Amniotic epithelial cell (primary cell): ENCODE measurements at regions not wholly inside any gene's neighbourhood (a gene's known extent, or its start where the extent isn't known, plus 50 kb on each side); places are given as distances from the start of the nearest gene placed in this dataset.
A peak's percentile ranks its signal among the peaks of the same experiment; 100 is the strongest.
"Not testable (repeated sequence)": the region's sequence is repeated elsewhere in the genome, so short reads cannot be mapped to it uniquely, and the experiment has no call there.

Source experiments
- DNase-seq: peaks from one replicate; pipeline ENCODE4 v3.0.0-alpha.2; 2010; ENCODE audit warnings: low read depth

DNA sequence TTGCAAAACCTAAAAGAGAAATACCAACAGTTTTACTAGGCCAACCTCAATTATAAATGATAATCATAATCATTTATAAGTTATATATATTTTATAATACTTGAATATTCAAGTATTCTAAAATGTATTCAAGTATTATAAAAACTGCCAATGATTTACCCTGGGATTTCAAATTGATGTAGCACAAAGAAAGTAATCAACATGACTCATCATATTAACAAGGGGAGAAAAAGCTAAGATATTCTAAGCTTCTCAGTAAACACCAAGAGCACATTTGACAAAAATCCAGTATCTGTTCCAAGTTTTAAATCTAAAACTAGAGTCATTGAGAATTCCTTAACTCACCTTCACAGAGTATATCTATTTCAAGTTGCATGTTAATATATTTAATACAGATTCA is 56.1 kb downstream of the CAPZA3 start:
- DNase-seq = no peak

DNA sequence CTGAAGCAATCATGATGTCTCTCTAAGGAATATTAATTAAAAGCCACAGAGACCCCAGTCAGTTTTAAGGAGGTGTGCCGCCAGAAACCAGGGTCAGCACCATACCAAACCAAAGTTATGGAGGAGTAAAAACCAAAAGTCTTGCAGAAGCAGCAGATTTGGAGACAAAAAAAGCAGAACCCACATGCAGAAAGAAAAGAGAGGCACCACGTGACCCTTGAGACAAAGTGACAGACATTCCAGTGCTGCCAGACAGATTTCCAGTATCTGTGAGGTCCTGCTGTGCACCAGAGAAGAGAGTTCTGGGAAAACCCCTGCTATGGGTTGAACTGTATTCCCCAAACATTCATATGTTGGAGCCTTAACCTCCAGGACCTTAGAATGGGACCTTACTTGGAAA is 59.7 kb downstream of the CAPZA3 start:
- DNase-seq = no peak

DNA sequence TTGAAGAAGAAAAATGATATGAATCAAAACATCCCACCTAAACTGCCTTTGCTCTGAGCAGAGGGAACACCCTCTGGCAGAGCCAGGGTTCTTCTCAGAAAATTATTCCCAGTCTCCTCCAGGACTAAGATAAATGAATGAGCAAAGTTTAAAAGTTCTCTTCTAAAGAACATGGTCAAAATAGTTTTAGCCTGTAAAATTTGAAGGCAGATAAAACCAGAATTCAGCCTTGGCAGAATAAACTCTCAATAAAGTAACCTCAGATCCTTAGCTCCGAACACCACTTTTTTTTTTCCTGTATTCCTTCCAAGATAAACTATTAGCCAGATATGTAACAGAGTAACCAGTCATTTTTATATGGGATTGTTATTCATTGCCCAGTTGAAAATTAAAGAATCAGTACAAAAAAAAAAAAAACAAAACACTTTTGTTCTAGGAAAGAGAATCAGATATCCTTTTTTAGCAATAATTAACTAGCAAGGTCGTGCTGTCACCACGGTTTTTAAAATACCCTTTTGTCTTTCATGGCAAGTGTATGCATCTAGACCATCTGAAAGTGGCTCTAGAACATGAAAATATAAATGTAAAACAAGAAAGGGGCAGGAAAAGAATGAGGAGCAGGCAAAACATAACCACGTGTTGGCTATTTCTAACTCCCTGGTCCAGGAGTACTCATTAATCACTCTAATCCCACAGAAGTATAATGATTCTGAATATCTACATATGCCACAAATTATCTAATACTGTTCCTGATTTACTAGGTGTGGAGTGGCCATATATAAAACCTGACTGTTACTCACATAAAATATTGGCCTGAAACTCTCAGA is 60.8 kb downstream of the CAPZA3 start:
- peak; percentile 50 for DNase-seq

DNA sequence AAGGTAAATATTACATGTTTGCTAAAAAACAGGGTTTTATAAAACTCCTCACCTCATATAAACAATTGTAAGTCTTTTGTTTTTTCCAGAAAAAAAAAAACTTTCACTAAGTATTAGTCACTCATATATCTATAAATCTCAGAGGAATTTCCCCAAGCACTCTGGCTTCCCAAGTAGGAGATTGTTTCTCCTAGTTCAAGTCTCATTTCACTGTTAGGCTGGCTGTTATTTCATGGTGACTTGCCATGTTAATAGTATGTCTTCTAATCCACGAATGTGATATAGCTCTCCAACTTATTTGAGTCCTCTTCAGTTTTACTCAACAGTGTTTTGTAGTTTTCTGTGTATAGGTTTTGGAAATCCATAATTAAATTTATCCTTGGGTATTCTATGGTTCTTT is 61.6 kb downstream of the CAPZA3 start:
- DNase-seq = peak; percentile 42

DNA sequence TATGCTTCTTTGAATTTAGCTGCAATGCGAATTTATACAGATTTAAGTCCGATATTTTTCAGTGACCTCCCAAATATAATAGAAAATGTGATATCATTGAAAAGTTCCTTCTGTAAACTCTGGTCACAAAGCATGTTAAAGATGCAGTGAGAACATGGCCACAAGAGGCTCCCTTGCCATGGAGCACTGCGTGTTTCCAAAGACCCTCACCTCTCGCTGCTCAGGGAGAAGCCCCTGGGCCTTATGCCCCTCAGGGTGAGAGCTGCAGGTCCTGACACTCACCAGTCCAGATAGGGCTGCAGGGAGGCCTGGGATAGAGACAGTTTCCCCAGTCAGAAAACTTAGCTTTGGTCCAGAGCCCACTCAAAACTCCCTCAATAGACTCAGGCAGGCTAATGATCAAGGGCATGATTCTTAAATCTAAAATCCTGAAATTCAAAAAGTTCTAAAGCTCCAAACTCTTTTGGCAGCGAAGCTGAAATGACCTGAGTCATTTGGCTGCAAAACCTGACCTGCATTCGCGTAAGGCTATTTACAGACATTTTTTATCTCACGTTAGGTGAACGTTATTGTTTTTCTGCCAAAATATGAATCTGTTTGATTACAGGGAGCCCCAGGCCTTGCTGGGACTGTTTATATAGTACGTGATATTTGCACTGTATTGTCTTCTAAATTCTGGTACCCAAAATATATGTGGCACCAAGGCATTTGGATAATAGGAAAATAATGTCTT is 67.8 kb downstream of the CAPZA3 start:
- DNase-seq = no peak

DNA sequence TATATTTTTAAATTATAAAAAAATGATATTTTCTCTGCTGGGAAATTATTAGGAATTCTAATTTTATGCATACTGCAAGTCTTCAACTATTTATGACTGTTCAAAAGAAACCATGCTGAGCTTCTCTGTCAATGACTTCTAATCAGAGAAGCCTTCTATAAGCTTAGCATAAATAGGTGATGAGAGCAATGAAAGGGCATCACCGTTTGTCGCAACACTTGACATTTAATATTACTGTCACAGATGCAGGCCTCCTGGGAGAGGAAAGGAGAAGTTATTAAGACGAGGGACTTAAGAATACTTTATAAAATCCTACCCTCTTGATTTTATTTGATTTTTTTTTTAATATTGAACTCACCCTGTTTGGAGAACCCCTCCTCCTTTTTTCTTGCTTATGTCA is 69.8 kb downstream of the CAPZA3 start:
- DNase-seq = no peak

DNA sequence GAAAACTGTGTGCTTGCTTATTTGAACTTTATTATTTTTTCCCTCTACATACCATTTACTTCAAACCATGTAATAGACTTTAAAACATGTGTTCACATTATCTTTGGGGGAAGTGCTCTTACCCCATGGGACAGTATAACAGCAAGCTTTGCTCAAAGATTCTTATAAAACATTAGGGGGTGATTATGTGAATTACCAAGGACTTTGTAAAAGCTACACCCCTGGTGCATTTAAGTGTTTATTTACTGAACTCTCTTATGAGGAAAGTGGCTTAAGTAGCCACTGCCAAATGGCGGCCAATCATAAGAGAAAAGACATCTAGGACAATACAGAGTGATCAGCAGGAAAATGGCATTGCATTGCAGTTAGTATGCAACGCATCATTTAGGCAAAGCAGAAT is 70.3 kb downstream of the CAPZA3 start:
- DNase-seq = no peak

DNA sequence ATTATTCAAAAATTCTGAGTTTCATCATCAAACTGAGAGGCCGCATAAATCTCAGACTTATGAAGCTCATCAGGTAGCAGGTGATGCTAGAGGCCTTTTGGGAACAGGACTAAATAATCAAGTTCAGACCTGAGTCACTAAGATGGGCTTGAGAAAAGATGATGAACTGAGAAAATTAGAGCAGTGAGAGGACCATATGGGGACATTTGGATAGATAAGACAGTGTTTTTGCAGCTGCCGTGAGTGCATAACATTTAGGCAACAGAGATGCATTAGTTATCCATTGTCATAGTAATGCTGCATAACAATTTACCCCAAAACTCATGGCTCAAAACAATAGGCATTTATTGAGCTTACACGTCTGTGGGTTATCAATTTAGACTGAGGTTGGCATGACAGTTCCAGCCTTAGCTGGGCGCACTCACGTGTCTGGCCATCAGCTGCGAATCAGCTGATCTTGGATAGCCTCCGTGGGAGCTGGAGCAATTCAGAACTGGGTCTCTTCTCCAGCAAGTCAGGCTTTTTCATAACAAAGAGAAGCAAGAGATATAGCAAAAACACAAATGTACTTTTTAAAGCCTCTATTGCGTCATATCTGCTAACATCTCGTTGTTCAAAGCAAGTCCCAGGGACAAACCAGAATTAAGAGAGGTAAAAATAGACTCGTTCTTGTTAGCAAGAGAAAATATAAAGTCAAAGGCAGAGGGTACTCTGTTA is 72.8 kb downstream of the CAPZA3 start:
- peak; percentile 67 for DNase-seq

DNA sequence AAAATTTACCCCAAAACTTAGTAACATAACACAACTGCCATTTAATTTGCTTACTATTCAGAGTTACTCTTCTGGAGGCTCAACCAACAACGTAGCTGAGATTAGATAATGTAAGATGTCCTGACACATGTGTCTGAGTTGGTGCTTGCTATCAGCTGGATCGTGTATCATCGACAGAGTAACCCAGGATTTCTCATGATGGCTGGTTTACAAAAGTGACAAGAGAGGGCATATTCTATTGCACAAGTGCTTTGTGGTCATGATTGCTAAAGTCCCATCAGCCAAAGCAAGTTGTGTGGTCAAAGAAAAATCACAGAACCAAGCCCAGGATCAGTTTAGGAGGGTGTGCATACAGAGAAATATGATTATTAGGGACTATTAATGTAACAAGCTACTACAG is 73.4 kb downstream of the CAPZA3 start:
- peak; percentile 82 for DNase-seq

DNA sequence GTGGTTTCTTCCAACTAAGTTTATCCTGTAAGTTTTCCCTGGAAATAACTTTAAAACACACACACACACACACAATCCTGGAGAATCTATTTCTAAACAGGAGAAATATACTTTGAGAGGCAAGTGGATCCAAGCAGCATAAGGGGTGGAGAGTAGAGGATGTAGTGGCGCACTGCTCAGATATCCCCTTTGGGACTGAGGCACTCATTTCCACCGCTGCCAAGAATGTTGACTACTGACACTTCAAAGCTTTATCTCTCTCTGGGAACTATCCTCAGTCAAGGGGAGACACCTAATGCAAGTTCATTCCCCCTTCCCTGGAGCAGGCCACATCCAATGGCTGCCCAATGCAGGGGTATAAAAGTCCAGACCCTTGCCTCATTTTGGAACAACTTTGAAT is 75.8 kb downstream of the CAPZA3 start:
- no peak for DNase-seq

DNA sequence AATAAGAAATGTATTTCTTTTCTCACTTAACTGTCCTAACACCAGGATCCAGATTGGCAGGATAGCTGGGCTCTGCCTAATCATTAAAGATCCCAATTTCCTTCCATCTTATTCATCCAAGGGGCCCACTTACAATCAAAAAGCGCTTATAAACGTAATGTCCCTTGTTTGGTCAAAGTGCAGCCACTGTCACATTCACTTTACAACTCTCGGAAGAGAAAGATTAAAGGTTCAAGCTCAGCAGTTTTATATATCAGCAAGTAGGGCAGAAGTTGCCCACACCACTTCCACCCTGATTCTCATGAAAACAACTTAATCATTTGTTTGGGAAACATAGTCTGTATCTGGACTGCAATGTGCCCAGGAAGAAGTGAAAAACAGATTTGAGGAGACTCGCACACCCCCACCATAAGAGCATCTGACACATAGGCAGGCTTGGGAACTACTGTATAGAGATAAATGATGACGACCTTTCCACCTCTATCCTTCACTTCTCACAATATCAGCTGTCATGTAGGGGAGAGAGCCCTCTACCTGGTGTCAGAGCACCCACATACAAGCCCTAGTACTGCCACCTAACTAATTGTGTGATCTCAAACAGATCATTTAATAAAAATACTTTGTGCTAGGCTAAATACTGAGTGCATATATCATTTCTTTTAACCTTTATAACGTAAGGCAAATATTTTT is 80.8 kb downstream of the CAPZA3 start:
- DNase-seq = no peak

DNA sequence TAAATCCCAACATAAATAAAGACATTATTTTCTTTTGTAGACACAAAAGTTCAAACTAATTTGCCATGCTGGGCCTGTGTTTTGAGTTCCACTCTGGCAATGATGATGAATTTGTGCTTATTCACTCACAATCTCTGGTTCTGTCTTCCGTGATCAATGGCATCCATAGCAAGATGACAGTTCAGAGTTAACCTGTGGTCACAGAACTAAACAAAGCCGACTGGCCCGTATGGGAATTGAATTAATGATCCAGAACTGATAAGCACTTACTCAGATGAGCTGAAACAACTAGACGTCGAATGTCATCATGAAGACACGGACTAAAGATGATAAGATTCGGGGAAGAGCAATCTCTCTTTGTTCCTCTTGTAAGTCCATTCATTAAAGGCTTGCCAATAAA is 81.6 kb downstream of the CAPZA3 start:
- no peak for DNase-seq

DNA sequence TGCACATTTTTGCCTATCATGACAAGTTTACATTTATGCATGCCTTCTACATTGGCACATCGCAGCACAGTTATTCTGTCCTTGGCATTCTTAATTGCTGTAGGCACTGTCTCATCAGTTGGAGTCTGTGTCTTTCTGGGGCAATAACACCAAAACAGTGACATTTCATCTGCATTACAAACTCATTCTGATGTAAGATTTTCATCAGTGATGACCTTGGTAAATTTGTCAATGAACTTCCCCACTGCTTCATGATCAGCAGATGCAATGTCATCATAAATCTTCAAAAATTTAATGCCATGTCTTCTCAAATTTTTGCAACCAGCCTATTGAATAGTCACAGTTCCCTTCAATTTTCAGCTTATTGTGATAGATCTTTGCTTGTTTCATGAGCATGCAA is 85.5 kb downstream of the CAPZA3 start:
- DNase-seq = no peak

DNA sequence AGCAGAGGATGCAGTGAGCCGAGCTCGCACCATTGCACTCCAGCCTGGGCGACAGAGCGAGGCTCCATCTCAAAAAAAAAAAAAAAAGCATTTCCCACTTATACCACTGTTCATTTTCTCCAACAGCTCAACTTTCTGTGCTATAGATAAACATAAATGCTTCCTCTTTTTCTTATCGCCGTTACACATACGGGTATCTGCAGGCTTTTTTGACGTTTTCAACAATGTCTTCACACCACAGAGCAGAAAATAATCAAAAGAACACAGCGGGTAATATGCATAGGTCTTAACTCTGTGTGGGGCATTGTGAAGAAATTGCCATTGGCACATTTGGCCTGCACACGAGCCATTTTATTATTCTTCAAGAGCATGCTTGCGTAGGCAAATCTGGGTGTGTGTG is 86.4 kb downstream of the CAPZA3 start:
- no peak for DNase-seq

DNA sequence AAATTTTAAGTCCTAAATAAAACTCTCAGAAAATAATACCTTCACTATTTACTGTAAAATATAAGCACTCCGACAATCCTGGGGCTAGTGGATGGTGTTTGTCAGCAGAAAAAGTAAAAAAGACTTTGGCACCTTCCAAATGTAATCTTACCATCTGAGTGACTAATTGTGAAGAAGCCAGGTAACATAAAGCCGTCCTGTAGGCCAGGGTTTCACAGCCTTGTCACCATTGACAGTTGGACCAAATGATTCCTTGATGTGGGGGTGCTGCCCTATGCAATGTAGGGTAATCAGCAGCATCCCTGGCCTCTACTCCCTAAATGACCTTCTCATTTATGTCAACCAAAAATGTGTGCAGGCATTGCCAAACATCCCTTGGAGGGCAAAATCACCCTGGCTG is 87.2 kb downstream of the CAPZA3 start:
- DNase-seq = no peak

DNA sequence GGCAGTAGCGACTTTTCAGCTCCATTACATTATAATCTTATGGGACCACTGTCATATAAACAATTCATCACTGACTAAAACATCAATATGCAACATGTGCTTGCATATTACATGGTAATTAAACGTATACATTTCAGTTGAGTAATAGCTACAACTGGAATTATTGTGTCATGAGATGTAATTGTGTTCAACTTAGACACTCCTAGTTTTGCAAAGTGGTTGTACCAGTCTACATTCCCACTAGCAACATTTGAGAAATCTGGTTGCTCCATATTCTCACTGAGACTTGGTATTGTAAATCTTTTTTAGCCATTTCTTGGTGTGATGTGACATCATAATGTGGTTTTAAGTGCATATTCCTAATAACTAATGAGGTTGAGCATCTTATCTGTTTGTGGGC is 90.0 kb downstream of the CAPZA3 start:
- DNase-seq = no peak

DNA sequence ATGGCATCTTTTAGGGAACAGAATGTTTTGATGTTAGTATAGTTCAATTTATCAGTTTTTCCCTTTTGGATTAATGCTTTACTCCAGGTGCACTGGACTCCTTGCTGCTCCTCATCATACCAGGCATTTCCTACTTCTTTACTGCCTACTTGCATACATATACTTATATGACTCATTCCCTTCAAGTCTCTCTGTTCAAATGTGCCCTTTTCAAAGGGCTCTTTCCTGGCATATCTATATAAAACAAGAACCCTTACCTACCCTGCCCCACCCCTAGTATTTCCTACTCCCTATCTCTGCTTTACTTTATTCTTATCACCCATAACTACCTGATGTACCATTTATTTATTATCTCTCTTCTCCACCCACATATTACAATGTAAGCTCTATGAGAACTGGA is 90.6 kb downstream of the CAPZA3 start:
- no peak for DNase-seq

DNA sequence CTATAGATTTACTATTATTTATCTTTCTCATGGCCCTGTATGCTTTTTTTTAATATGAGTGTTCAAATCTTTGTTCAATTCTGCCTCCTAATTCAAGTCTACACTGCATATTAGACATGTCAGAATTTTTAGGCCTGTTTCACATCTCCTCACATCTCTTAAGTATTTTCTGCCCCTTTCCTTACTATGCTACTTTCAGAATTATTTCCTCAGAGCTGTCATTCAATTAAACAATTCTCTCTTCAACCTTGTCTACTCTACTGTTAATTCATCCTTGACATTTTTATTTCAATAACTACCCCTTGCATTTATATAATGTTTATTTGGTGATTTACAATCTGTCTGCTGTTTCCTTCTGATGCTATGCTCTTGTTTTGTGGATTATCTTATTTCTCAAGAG is 91.1 kb downstream of the CAPZA3 start:
- DNase-seq = no peak

DNA sequence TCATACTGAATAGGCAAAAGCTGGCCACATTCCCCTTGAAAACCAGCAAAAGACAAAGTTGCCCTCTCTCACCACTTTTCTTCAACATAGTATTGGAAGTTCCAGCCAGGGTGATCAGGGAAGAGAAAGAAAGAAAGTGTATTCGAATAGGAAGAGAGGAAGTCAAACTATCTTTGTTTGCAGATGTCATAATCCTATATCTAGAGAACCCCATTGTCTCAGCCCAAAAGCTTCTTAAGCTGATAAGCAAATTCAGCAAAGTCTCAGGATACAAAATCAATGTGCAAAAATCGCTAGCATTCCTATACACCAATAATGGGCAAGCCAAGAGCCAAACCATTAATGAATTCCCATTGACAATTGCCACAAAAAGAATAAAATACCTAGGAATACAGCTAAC is 95.0 kb downstream of the CAPZA3 start:
- not testable (repeated sequence) for DNase-seq

DNA sequence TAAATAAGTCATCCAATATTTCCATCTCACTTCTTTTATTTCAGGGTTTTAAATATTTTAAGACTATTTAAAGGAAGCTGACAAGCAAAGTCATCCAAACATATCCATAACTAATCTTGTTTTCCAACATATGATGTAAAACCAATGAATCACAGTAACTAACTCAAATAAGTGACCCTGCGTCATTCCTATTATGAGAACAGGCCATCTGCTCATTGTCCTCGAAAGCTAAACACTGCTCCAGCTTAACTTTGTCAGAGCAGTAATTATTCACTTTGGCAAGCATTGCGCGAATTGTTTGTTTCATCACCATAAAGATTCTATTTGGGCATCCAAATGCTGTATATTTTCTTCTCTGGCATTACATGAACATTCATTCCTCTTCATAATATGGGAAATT is 99.1 kb downstream of the CAPZA3 start:
- peak; percentile 60 for DNase-seq

DNA sequence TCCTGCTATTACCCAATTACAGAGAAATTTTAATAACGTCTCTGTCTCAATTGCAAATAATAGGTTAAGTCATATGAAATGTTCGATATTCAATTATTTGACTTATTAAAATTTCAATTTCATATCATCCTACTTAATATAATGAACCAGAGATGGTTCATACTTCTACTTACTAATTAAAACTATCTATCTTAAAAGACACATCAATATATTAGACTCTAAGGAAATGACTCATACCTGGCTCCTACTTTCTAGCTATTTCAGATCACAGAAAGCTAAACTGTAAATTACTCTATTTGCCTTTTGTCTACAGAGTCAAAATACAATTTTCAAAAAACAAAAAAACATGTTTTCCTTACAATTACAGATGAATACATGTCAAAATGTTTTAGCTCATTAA is 99.6 kb downstream of the CAPZA3 start:
- DNase-seq = no peak

DNA sequence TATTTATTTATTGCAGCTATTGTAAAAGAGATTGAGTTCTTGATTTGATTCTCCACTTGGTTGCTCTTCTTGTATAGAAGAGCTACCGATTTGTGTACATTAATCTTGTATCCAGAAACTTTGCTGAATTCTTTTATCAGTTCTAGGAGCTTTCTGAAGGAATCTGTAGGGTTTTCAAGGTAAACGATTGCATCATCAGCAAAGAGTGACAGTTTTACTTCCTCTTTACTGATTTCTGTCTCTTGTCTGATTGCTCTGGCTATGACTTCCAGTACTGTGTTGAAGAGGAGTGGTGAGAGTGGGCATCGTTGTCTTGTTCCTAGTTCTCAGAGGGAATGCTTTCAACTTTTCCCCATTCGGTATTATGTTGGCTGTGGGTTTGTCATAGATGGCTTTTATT is 103.1 kb downstream of the CAPZA3 start:
- not testable (repeated sequence) for DNase-seq
